B cell (primary cell): ENCODE measurements at regions not wholly inside any gene's neighbourhood (a gene's known extent, or its start where the extent isn't known, plus 50 kb on each side); places are given as distances from the start of the nearest gene placed in this dataset.
"Not testable (repeated sequence)": the region's sequence is repeated elsewhere in the genome, so short reads cannot be mapped to it uniquely, and the experiment has no call there.

Experiments used
- ATAC-seq: fragments of 200-7000 bp; cut with Tn5 transposase; one replicate; pipeline ENCODE4 v1.10.0; 2021; ENCODE audit warnings: low read depth, mild to moderate bottlenecking, moderate number of reproducible peaks, moderate library complexity
- CTCF ChIA-PET: fragments of 350-600 bp; sonication (Branson Sonifier 250); formaldehyde crosslinking; loops from one replicate; lab custom pipeline; 2021; ENCODE audit warnings: antibody characterized with exemption, inconsistent platforms; lab: Charles Lee
- POLR2A ChIA-PET: fragments of 350-600 bp; sonication (Branson Sonifier 250); formaldehyde crosslinking; loops from one replicate; lab custom pipeline; 2021; ENCODE audit warnings: antibody characterized with exemption; lab: Charles Lee
- DNase-seq: peaks from one replicate; pipeline ENCODE4 v3.0.0; 2013
- H2AFZ ChIP-seq: 2 replicates; pipeline ENCODE4 v1.6.1; 2012; ENCODE audit warnings: mild to moderate bottlenecking, low read depth, low read length; ENCODE audit not compliant: insufficient read depth, poor library complexity, severe bottlenecking
- H3K27ac ChIP-seq, 2 donors: 1 replicate in 1 of 2; 2 replicates in 1 of 2; pipeline ENCODE4 v1.5.1; 2012 to 2013; ENCODE audit warnings: low read length in 2 of 2, mild to moderate bottlenecking in 2 of 2, moderate library complexity in 1 of 2
- H3K27me3 ChIP-seq, 4 experiments: fragments of 200-600 bp in 1 of 4; sonication (generic) in 1 of 4; replicated peaks in 1 of 4; 1 replicate in 2 of 4; 2 replicates in 2 of 4; pipeline versions ENCODE4 v1.6.1 to v1.7.0; 2013 to 2016; ENCODE audit warnings: low read length in 3 of 4, mild to moderate bottlenecking in 2 of 4, mixed read lengths in 1 of 4, moderate library complexity in 1 of 4; ENCODE audit not compliant: insufficient read depth in 4 of 4, control insufficient read depth in 3 of 4; ENCODE audit errors: control extremely low read depth in 1 of 4
- H3K36me3 ChIP-seq, 2 experiments: replicated peaks in 1 of 2; 1 replicate in 1 of 2; 2 replicates in 1 of 2; pipeline versions ENCODE4 v1.6.1 to v1.7.1; 2013; ENCODE audit warnings: low read length in 1 of 2; ENCODE audit not compliant: insufficient read depth in 2 of 2, control insufficient read depth in 1 of 2; ENCODE audit errors: control extremely low read depth in 1 of 2, extremely low read depth in 1 of 2
- H3K4me1 ChIP-seq, 2 donors: fragments of 200-600 bp in 1 of 2; sonication (generic) in 1 of 2; 1 replicate in 1 of 2; 2 replicates in 1 of 2; pipeline versions ENCODE4 v1.5.1 to v1.6.1; 2013 to 2017; ENCODE audit warnings: low read length in 2 of 2; ENCODE audit not compliant: control insufficient read depth in 2 of 2, insufficient read depth in 2 of 2
- H3K4me2 ChIP-seq: replicated peaks from 2 replicates; pipeline ENCODE3; 2012; ENCODE audit warnings: mild to moderate bottlenecking, low read depth, low read length; ENCODE audit not compliant: poor library complexity, severe bottlenecking
- H3K4me3 ChIP-seq, 5 experiments: fragments of 200-600 bp in 1 of 5; sonication (generic) in 1 of 5; 1 replicate in 3 of 5; 2 replicates in 2 of 5; pipeline versions ENCODE4 v1.5.1 to v1.7.0; 2011 to 2016; ENCODE audit warnings: low read length in 4 of 5, mild to moderate bottlenecking in 4 of 5, low read depth in 2 of 5, control low read depth in 1 of 5, moderate library complexity in 1 of 5; ENCODE audit not compliant: insufficient read depth in 1 of 5; ENCODE audit errors: control extremely low read depth in 1 of 5, extremely low read depth in 1 of 5
- H3K79me2 ChIP-seq: fragments of 200-600 bp; sonication (generic); one replicate; pipeline ENCODE4 v1.6.0; 2016; ENCODE audit warnings: low read length; ENCODE audit not compliant: control insufficient read depth, insufficient read depth
- H3K9ac ChIP-seq: fragments of 200-600 bp; sonication (generic); 2 replicates; pipeline ENCODE4 v1.6.1; 2017; ENCODE audit warnings: mild to moderate bottlenecking, low read length, moderate library complexity
- H3K9me3 ChIP-seq, 3 donors: one replicate each; pipeline versions ENCODE4 v1.6.1 to v1.7.1; 2013; ENCODE audit warnings: low read length in 2 of 3; ENCODE audit not compliant: control insufficient read depth in 2 of 3, insufficient read depth in 1 of 3; ENCODE audit errors: control extremely low read depth in 1 of 3
- H4K20me1 ChIP-seq: 2 replicates; pipeline ENCODE4 v1.6.0; 2012; ENCODE audit warnings: mild to moderate bottlenecking, low read length; ENCODE audit not compliant: insufficient read depth, control insufficient read depth, poor library complexity, severe bottlenecking
- H3K27ac Mint-ChIP-seq: one replicate; pipeline ENCODE4 v1.8.0; 2021; ENCODE audit warnings: mixed read lengths
- H3K27me3 Mint-ChIP-seq: one replicate; pipeline ENCODE4 v1.8.0; 2021; ENCODE audit warnings: mixed read lengths
- H3K4me1 Mint-ChIP-seq: one replicate; pipeline ENCODE4 v1.8.0; 2021; ENCODE audit warnings: mixed read lengths
- H3K4me3 Mint-ChIP-seq: one replicate; pipeline ENCODE4 v1.8.0; 2021; ENCODE audit warnings: mixed read lengths
- H3K9me3 Mint-ChIP-seq: one replicate; pipeline ENCODE4 v1.8.0; 2022; ENCODE audit warnings: mixed read lengths; ENCODE audit not compliant: insufficient read depth
- EZH2 ChIP-seq: IDR thresholded peaks from 2 replicates; pipeline ENCODE4 v1.6.1; 2012; ENCODE audit warnings: borderline replicate concordance, low read depth, mild to moderate bottlenecking, moderate library complexity, low read length; ENCODE audit not compliant: insufficient read depth, poor library complexity, severe bottlenecking
- WGBS: methylation state at CpG from one replicate; pipeline ENCODE4 v1.1.5; 2013; ENCODE audit warnings: missing lambda C conversion rate; ENCODE audit not compliant: insufficient coverage; 5-methylcytosine and 5-hydroxymethylcytosine counted together
- intact Hi-C: fragments of 100-400 bp; cut with micrococcal nuclease; formaldehyde crosslinking; loops from one replicate; pipeline ENCODE4 v1.10.0; 2022
- TF ChIP-seq, protein P1 (sequence below): fragments of 200-600 bp; IDR thresholded peaks from one replicate; pipeline ENCODE4 v1.8.0; 2022; ENCODE audit warnings: antibody characterized with exemption, mild to moderate bottlenecking

DNA sequence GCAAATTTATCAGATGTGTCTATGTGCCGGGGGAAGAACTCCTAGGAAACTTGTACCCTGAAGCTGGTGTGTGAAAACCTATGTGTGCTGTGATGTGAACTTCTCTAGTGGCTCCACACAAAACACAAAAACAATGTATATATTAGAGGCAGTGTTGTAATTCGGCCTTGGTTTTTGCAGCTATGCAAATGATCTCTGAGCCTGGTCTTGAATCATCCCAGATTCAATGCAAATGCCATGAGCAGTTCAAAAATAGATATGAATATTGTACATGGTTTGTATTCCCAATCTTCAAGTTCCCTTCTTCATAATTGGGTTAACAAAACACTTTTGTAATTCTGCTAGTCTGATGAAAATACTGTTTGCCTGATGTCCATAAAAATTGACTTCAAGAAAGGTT, 152.6 kb downstream of the MFSD1 start:
- H2AFZ ChIP-seq = no peak overlapping the region
- H4K20me1 ChIP-seq = no peaks in the 10 kb centered on the region
- H3K79me2 ChIP-seq = no peaks in the 10 kb centered on the region
- no peak overlapping the region for H3K27ac Mint-ChIP-seq
- intact Hi-C loops = no loop called here
- ChIA-PET POLR2A (no interaction called here), CTCF (no interaction called here)
- no peaks in the 10 kb centered on the region for H3K36me3 ChIP-seq
- no peaks in the 10 kb centered on the region for H3K4me1 Mint-ChIP-seq
- no peak for DNase-seq
- peaks cover 3% of the 10 kb centered on the region for H3K27me3 Mint-ChIP-seq
- H3K27me3 ChIP-seq = no peaks in the 10 kb centered on the region
- H3K9me3 ChIP-seq = peaks cover 0 to 5% (median 0%) of the 10 kb centered on the region in 3 donors
- H3K4me2 ChIP-seq = no peak overlapping the region
- no peak overlapping the region for H3K4me3 ChIP-seq
- H3K4me1 ChIP-seq = no peaks in the 10 kb centered on the region
- TF ChIP-seq, protein P1, sequence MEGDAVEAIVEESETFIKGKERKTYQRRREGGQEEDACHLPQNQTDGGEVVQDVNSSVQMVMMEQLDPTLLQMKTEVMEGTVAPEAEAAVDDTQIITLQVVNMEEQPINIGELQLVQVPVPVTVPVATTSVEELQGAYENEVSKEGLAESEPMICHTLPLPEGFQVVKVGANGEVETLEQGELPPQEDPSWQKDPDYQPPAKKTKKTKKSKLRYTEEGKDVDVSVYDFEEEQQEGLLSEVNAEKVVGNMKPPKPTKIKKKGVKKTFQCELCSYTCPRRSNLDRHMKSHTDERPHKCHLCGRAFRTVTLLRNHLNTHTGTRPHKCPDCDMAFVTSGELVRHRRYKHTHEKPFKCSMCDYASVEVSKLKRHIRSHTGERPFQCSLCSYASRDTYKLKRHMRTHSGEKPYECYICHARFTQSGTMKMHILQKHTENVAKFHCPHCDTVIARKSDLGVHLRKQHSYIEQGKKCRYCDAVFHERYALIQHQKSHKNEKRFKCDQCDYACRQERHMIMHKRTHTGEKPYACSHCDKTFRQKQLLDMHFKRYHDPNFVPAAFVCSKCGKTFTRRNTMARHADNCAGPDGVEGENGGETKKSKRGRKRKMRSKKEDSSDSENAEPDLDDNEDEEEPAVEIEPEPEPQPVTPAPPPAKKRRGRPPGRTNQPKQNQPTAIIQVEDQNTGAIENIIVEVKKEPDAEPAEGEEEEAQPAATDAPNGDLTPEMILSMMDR = no peak
- no peak for TF ChIP-seq EZH2
- WGBS = no CpG with 5 or more reads among the region's 2 CpGs
- H3K27ac ChIP-seq = no peak overlapping the region
- ATAC-seq = no peak
- H3K4me3 Mint-ChIP-seq = no peak overlapping the region
- peaks cover 2% of the 10 kb centered on the region for H3K9me3 Mint-ChIP-seq
- H3K9ac ChIP-seq = no peak overlapping the region

DNA sequence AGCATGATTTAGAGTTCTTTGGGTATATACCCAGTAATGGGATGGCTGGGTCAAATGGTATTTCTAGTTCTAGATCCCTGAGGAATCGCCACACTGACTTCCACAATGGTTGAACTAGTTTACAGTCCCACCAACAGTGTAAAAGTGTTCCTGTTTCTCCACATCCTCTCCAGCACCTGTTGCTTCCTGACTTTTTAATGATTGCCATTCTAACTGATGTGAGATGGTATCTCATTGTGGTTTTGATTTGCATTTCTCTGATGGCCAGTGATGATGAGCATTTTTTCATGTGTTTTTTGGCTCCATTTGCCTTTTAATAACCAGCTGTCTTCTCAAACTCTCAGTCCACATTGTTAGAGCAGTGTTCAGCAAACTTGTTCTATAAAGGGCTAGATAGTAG, 155.9 kb downstream of the MFSD1 start:
- H3K4me1 Mint-ChIP-seq, H3K27me3 ChIP-seq, H3K4me3 Mint-ChIP-seq, H2AFZ ChIP-seq, H3K9me3 Mint-ChIP-seq, intact Hi-C loops, H3K79me2 ChIP-seq, H3K9ac ChIP-seq, POLR2A ChIA-PET, H3K36me3 ChIP-seq, H3K27me3 Mint-ChIP-seq, H3K27ac Mint-ChIP-seq, H4K20me1 ChIP-seq, H3K4me2 ChIP-seq, H3K4me3 ChIP-seq, ATAC-seq, H3K4me1 ChIP-seq, DNase-seq, CTCF ChIA-PET, H3K27ac ChIP-seq, H3K9me3 ChIP-seq: not testable (repeated sequence)
- WGBS = no CpG with 5 or more reads among the region's 1 CpG
